GM12878 (cell line): ENCODE measurements at regions not wholly inside any gene's neighbourhood (a gene's known extent, or its start where the extent isn't known, plus 50 kb on each side); places are given as distances from the start of the nearest gene placed in this dataset.

Experiments used
- ATAC-seq: fragments of 200-7000 bp; cut with Tn5 transposase; 3 replicates; pipeline ENCODE4 v1.9.1; 2020; ENCODE audit warnings: mild to moderate bottlenecking, moderate library complexity
- BruUV-seq: library from RNA; stranded (reverse); fragments of 400-500 nt; replicated peaks from 2 replicates; lab custom pipeline; 2021; lab: Mats Ljungman, UMichigan
- CTCF ChIA-PET: fragments of 300-600 bp; sonication (Branson Sonifier 250); formaldehyde crosslinking; extraction: SDS; loops from one replicate; lab custom pipeline; 2021; ENCODE audit warnings: inconsistent platforms; lab: Yijun Ruan, JAX
- POLR2A ChIA-PET: fragments of 350-600 bp; formaldehyde crosslinking; extraction: SDS; loops from one replicate; lab custom pipeline; 2021; ENCODE audit warnings: inconsistent platforms; lab: Charles Lee
- RAD21 ChIA-PET: fragments of 300-600 bp; sonication (Branson Sonifier 250); formaldehyde crosslinking; loops from one replicate; lab custom pipeline; 2023; ENCODE audit warnings: antibody characterized with exemption; ENCODE audit not compliant: unreplicated experiment; lab: Charles Lee
- SMC1A ChIA-PET: fragments of 300-600 bp; sonication (Branson Sonifier 250); formaldehyde crosslinking; loops from one replicate; lab custom pipeline; 2023; ENCODE audit not compliant: unreplicated experiment, uncharacterized antibody; lab: Charles Lee
- DNase-seq: peaks from one replicate; pipeline ENCODE4 v3.0.0-alpha.2; 2011; ENCODE audit warnings: low read depth, low spot score
- FAIRE-seq: peaks from 3 replicates; lab custom pipeline; 2011; peaks lifted over from hg19 to GRCh38; lab: Jason Lieb, UNC
- H2AFZ ChIP-seq: 2 replicates; pipeline ENCODE4 v1.6.0; 2011; ENCODE audit warnings: low read depth, low read length, control low read depth; ENCODE audit not compliant: control insufficient read depth
- H3K27ac ChIP-seq: 2 replicates; pipeline ENCODE4 v1.5.1; 2011; ENCODE audit warnings: control low read depth; ENCODE audit not compliant: control insufficient read depth, insufficient read depth
- H3K27me3 ChIP-seq, 2 experiments: replicated peaks in 1 of 2; 2 replicates each; pipeline versions ENCODE4 v1.6.0 to v1.6.1; 2011; ENCODE audit warnings: low read length in 1 of 2; ENCODE audit not compliant: control insufficient read depth in 2 of 2, insufficient read depth in 2 of 2
- H3K36me3 ChIP-seq, 2 experiments: 2 replicates each; pipeline ENCODE4 v1.5.1; 2011; ENCODE audit warnings: low read length in 1 of 2; ENCODE audit not compliant: control insufficient read depth in 2 of 2, insufficient read depth in 2 of 2
- H3K4me1 ChIP-seq: 2 replicates; pipeline ENCODE4 v1.6.1; 2011; ENCODE audit warnings: mild to moderate bottlenecking, low read length, moderate library complexity, mixed read lengths; ENCODE audit not compliant: control insufficient read depth, insufficient read depth
- H3K4me2 ChIP-seq: 2 replicates; pipeline ENCODE4 v1.6.0; 2011; ENCODE audit warnings: control low read depth; ENCODE audit not compliant: control insufficient read depth, insufficient read depth
- H3K4me3 ChIP-seq: fragments of 200-600 bp; sonication (generic); 2 replicates; pipeline ENCODE4 v1.5.1; 2016
- H3K79me2 ChIP-seq: 2 replicates; pipeline ENCODE4 v1.6.0; 2011; ENCODE audit warnings: low read length; ENCODE audit not compliant: control insufficient read depth, insufficient read depth
- H3K9ac ChIP-seq: 2 replicates; pipeline ENCODE4 v1.8.0; 2011; ENCODE audit warnings: low read length, control low read depth, mixed read lengths; ENCODE audit not compliant: control insufficient read depth, insufficient read depth
- H3K9me3 ChIP-seq: replicated peaks from 3 replicates; pipeline ENCODE4 v1.5.1; 2011; ENCODE audit warnings: mild to moderate bottlenecking, low read length; ENCODE audit not compliant: control insufficient read depth, insufficient read depth
- H4K20me1 ChIP-seq: 2 replicates; pipeline ENCODE4 v1.6.0; 2011; ENCODE audit not compliant: control insufficient read depth, insufficient read depth
- ATF3 ChIP-seq: IDR thresholded peaks from 2 replicates; pipeline ENCODE4 v1.6.1; 2011; ENCODE audit warnings: low read depth, mild to moderate bottlenecking, low read length, moderate library complexity, borderline replicate concordance; ENCODE audit errors: extremely low read depth
- BRCA1 ChIP-seq: IDR thresholded peaks from 2 replicates; pipeline ENCODE4 v1.6.1; 2011; ENCODE audit warnings: low read depth, low read length, improper control_type of control experiment
- CEBPZ ChIP-seq: fragments of 150-350 bp; IDR thresholded peaks from 2 replicates; pipeline ENCODE4 v1.6.1; 2016; ENCODE audit warnings: low read depth, low read length
- CREB1 ChIP-seq: IDR thresholded peaks from 2 replicates; pipeline ENCODE4 v1.6.1; 2012; ENCODE audit warnings: low read depth, mild to moderate bottlenecking, inconsistent platforms
- HDAC6 ChIP-seq: fragments of 200-600 bp; sonication (generic); IDR thresholded peaks from one replicate; pipeline ENCODE4 v1.8.0; 2017; ENCODE audit warnings: antibody characterized with exemption; ENCODE audit not compliant: unreplicated experiment
- IKZF1 ChIP-seq: fragments of 450-650 bp; conservative IDR thresholded peaks from 2 replicates; pipeline ENCODE4 v1.6.1; 2017; ENCODE audit warnings: antibody characterized with exemption, mild to moderate bottlenecking
- LARP7 ChIP-seq: fragments of 450-650 bp; IDR thresholded peaks from 2 replicates; pipeline ENCODE4 v1.6.1; 2017; ENCODE audit warnings: mild to moderate bottlenecking
- MAX ChIP-seq: IDR thresholded peaks from 2 replicates; pipeline ENCODE4 v1.6.1; 2012; ENCODE audit warnings: low read depth, low read length, improper control_type of control experiment
- MEF2A ChIP-seq: IDR thresholded peaks from 2 replicates; pipeline ENCODE4 v1.6.1; 2011; ENCODE audit warnings: low read depth, mild to moderate bottlenecking, low read length, moderate library complexity; ENCODE audit not compliant: insufficient read depth
- MYB ChIP-seq: fragments of 150-350 bp; IDR thresholded peaks from 2 replicates; pipeline ENCODE4 v1.6.1; 2014; ENCODE audit warnings: mild to moderate bottlenecking, low read depth, low read length, borderline replicate concordance
- NBN ChIP-seq: fragments of 450-650 bp; IDR thresholded peaks from 2 replicates; pipeline ENCODE4 v1.6.1; 2016
- NFYB ChIP-seq: IDR thresholded peaks from 2 replicates; pipeline ENCODE4 v1.6.1; 2011; ENCODE audit warnings: low read depth, mild to moderate bottlenecking, low read length, improper control_type of control experiment, moderate library complexity; ENCODE audit not compliant: insufficient read depth
- RCOR1 ChIP-seq: conservative IDR thresholded peaks from 2 replicates; pipeline ENCODE4 v1.6.1; 2012; ENCODE audit warnings: low read depth, low read length, improper control_type of control experiment
- TBL1XR1 ChIP-seq: IDR thresholded peaks from 2 replicates; pipeline ENCODE4 v1.6.1; 2012; ENCODE audit warnings: low read depth, low read length, improper control_type of control experiment
- ZNF217 ChIP-seq: fragments of 450-650 bp; IDR thresholded peaks from 2 replicates; pipeline ENCODE4 v1.6.1; 2017; ENCODE audit warnings: antibody characterized with exemption, mild to moderate bottlenecking
- ZNF622 ChIP-seq: fragments of 450-650 bp; IDR thresholded peaks from 2 replicates; pipeline ENCODE4 v1.6.1; 2017; ENCODE audit warnings: mild to moderate bottlenecking, inconsistent platforms
- WGBS: methylation state at CpG from one replicate; pipeline ENCODE4 v1.1.6; 2016; ENCODE audit warnings: low lambda C conversion rate; ENCODE audit not compliant: insufficient replicate concordance, insufficient coverage; ENCODE audit errors: missing lambda C conversion rate; 5-methylcytosine and 5-hydroxymethylcytosine counted together
- in situ Hi-C: fragments of 300-500 bp; cut with MboI; formaldehyde crosslinking; loops from 9 replicates; pipeline ENCODE4 v1.14.3; 2018; ENCODE audit warnings: mixed read lengths
- intact Hi-C: fragments of 100-400 bp; cut with micrococcal nuclease; formaldehyde crosslinking; loops from one replicate; pipeline ENCODE4 v1.14.2; 2022; ENCODE audit not compliant: unreplicated experiment

GRCh38 chr22:19578180-19579004 lies 54.2 kb upstream of the CLDN5 start:
- POLR2A ChIA-PET = no interaction called here
- Histone ChIP-seq H3K4me3 (no peak overlapping the region), H3K27ac (no peak overlapping the region), H3K9ac (no peak overlapping the region), H3K4me1 (peaks cover 17% of the 10 kb centered on the region), H2AFZ (no peak overlapping the region), H3K79me2 (no peaks in the 10 kb centered on the region), H4K20me1 (no peaks in the 10 kb centered on the region), H3K4me2 (no peak overlapping the region), H3K27me3 (peaks cover 0 to 2% of the 10 kb centered on the region in 2 experiments; a peak in 1 of 4 replicates), H3K9me3 (no peaks in the 10 kb centered on the region), H3K36me3 (no peaks in the 10 kb centered on the region)
- FAIRE-seq = no peak
- SMC1A ChIA-PET = no interaction called here
- BruUV-seq = no TSS peak
- no peak for DNase-seq
- no peak for TF ChIP-seq CREB1
- no peak for TF ChIP-seq NBN
- no peak for TF ChIP-seq MEF2A
- no peak for TF ChIP-seq IKZF1
- no peak for TF ChIP-seq CEBPZ
- TF ChIP-seq ATF3 = no peak
- TF ChIP-seq ZNF622 = no peak
- no peak for TF ChIP-seq TBL1XR1
- no peak for TF ChIP-seq MAX
- TF ChIP-seq RCOR1 = no peak
- TF ChIP-seq HDAC6 = no peak
- no peak for TF ChIP-seq NFYB
- no peak for TF ChIP-seq LARP7
- TF ChIP-seq MYB = no peak
- no peak for TF ChIP-seq BRCA1
- TF ChIP-seq ZNF217 = no peak
- RAD21 ChIA-PET = no interaction called here
- 67% methylated on average over 11 of the region's 11 CpGs for WGBS
- ATAC-seq = no peak
- intact Hi-C loops (no loop called here), in situ Hi-C loops (no loop called here)
- CTCF ChIA-PET = no interaction called here
